ENCODE measurements at regions not wholly inside any gene's neighbourhood (a gene's known extent, or its start where the extent isn't known, plus 50 kb on each side); places are given as distances from the start of the nearest gene placed in this dataset.

DNA sequence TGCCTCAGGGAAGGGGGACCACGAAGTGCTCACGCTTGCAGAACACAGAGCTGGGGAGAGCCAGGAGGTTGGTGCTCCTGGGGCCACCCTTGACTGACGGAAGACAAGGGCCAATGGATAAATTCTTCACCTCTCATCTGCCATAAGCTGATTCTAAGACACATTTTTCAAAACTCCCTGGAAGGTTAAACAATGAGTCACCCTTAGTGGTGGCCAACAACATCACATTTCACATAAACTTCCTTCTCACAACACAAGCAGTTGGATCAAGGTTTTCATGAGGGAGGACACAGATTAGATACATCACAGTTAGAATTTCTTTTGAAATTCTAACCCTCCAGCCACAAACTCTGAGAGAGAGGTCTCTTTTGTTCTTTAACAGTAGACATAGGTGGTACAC lies 713.6 kb upstream of the POU3F3 start:
- TF ChIP-seq POLR2A (IDR thresholded peaks at IDR 0.05) (no peak), POLR2AphosphoS5 (IDR thresholded peaks at IDR 0.05) (no peak)
- TF ChIP-seq, protein P1, sequence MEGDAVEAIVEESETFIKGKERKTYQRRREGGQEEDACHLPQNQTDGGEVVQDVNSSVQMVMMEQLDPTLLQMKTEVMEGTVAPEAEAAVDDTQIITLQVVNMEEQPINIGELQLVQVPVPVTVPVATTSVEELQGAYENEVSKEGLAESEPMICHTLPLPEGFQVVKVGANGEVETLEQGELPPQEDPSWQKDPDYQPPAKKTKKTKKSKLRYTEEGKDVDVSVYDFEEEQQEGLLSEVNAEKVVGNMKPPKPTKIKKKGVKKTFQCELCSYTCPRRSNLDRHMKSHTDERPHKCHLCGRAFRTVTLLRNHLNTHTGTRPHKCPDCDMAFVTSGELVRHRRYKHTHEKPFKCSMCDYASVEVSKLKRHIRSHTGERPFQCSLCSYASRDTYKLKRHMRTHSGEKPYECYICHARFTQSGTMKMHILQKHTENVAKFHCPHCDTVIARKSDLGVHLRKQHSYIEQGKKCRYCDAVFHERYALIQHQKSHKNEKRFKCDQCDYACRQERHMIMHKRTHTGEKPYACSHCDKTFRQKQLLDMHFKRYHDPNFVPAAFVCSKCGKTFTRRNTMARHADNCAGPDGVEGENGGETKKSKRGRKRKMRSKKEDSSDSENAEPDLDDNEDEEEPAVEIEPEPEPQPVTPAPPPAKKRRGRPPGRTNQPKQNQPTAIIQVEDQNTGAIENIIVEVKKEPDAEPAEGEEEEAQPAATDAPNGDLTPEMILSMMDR (IDR thresholded peaks at IDR 0.05), result no peak
